Endothelial cell of umbilical vein (primary cell): ENCODE measurements at regions not wholly inside any gene's neighbourhood (a gene's known extent, or its start where the extent isn't known, plus 50 kb on each side); places are given as distances from the start of the nearest gene placed in this dataset.

ENCODE experiments used
- BruUV-seq: library from RNA; stranded (reverse); fragments of 400-500 nt; replicated peaks from 2 replicates; lab custom pipeline; 2021; lab: Mats Ljungman, UMichigan
- CTCF ChIA-PET: fragments of 300-600, 350-600 bp; sonication (Branson Sonifier 250); formaldehyde crosslinking; loops from one replicate; lab custom pipeline; 2021; ENCODE audit warnings: antibody characterized with exemption, inconsistent platforms; lab: Charles Lee
- POLR2A ChIA-PET: fragments of 300-600, 350-600 bp; sonication (Branson Sonifier 250); formaldehyde crosslinking; loops from one replicate; lab custom pipeline; 2021; ENCODE audit warnings: antibody characterized with exemption, inconsistent platforms; lab: Charles Lee
- DNase-seq: peaks from one replicate; pipeline ENCODE4 v3.0.0-alpha.2; 2011; ENCODE audit warnings: low read depth, low spot score
- FAIRE-seq: peaks from 2 replicates; lab custom pipeline; 2011; peaks lifted over from hg19 to GRCh38; lab: Jason Lieb, UNC
- H2AFZ ChIP-seq: 2 replicates; pipeline ENCODE4 v1.6.0; 2012; ENCODE audit warnings: low read depth, low read length, control low read depth, inconsistent platforms
- H3K27ac ChIP-seq: 2 replicates; pipeline ENCODE4 v1.5.1; 2011; ENCODE audit warnings: low read depth, mild to moderate bottlenecking, control low read depth, low read length, moderate library complexity; ENCODE audit not compliant: insufficient read depth
- H3K27me3 ChIP-seq, 2 experiments: 2 replicates each; pipeline versions ENCODE4 v1.6.0 to v1.6.1; 2011; ENCODE audit warnings: low read length in 2 of 2, mixed read lengths in 1 of 2; ENCODE audit not compliant: control insufficient read depth in 2 of 2, insufficient read depth in 2 of 2
- H3K36me3 ChIP-seq, 2 experiments: 2 replicates in 1 of 2; 3 replicates in 1 of 2; pipeline ENCODE4 v1.5.1; 2011; ENCODE audit warnings: low read length in 2 of 2, mild to moderate bottlenecking in 1 of 2, moderate library complexity in 1 of 2; ENCODE audit not compliant: control insufficient read depth in 2 of 2, insufficient read depth in 2 of 2; ENCODE audit errors: extremely low read depth in 1 of 2
- H3K4me1 ChIP-seq: 3 replicates; pipeline ENCODE4 v1.5.1; 2011; ENCODE audit warnings: mild to moderate bottlenecking, low read length; ENCODE audit not compliant: control insufficient read depth, insufficient read depth; ENCODE audit errors: extremely low read depth
- H3K4me2 ChIP-seq: 2 replicates; pipeline ENCODE4 v1.6.1; 2011; ENCODE audit warnings: low read length, control low read depth, mixed read lengths; ENCODE audit not compliant: insufficient read depth
- H3K4me3 ChIP-seq, 3 experiments: fragments of 200-600 bp in 1 of 3; sonication (generic), shearing (Covaris generic) in 1 of 3; replicated peaks in 1 of 3; 2 replicates each; pipeline ENCODE4 v1.5.1; 2011 to 2016; ENCODE audit warnings: control low read depth in 3 of 3, low read length in 3 of 3, mild to moderate bottlenecking in 2 of 3, inconsistent platforms in 1 of 3, low read depth in 1 of 3, moderate library complexity in 1 of 3; ENCODE audit not compliant: insufficient read depth in 1 of 3
- H3K79me2 ChIP-seq: 2 replicates; pipeline ENCODE4 v1.6.0; 2012; ENCODE audit warnings: low read length, inconsistent platforms; ENCODE audit not compliant: control insufficient read depth, insufficient read depth
- H3K9ac ChIP-seq: replicated peaks from 2 replicates; pipeline ENCODE3; 2011; ENCODE audit warnings: low read length, control low read depth; ENCODE audit not compliant: insufficient read depth; ENCODE audit errors: extremely low read depth
- H3K9me1 ChIP-seq: replicated peaks from 3 replicates; pipeline ENCODE4 v1.6.0; 2011; ENCODE audit warnings: mild to moderate bottlenecking, low read length; ENCODE audit not compliant: control insufficient read depth, insufficient read depth; ENCODE audit errors: extremely low read depth
- H3K9me3 ChIP-seq: replicated peaks from 2 replicates; pipeline ENCODE4 v1.5.1; 2012; ENCODE audit warnings: low read length, inconsistent platforms; ENCODE audit not compliant: control insufficient read depth, insufficient read depth
- H4K20me1 ChIP-seq: replicated peaks from 2 replicates; pipeline ENCODE3; 2011; ENCODE audit warnings: mild to moderate bottlenecking, low read length; ENCODE audit not compliant: control insufficient read depth, insufficient read depth; ENCODE audit errors: extremely low read depth
- CTCF ChIP-seq, 2 donors: IDR thresholded peaks; 1 replicate in 1 of 2; 2 replicates in 1 of 2; pipeline ENCODE4 v1.5.1; 2011; ENCODE audit warnings: low read length in 2 of 2, mild to moderate bottlenecking in 2 of 2, moderate library complexity in 2 of 2, control low read depth in 1 of 2, inconsistent platforms in 1 of 2, low read depth in 1 of 2; ENCODE audit not compliant: insufficient read depth in 1 of 2; ENCODE audit errors: extremely low read depth in 1 of 2
- EZH2 ChIP-seq: IDR thresholded peaks from 2 replicates; pipeline ENCODE4 v1.6.1; 2012; ENCODE audit warnings: borderline replicate concordance, low read depth, mild to moderate bottlenecking, moderate library complexity, low read length, inconsistent platforms; ENCODE audit not compliant: severe bottlenecking
- FOS ChIP-seq: IDR thresholded peaks from 2 replicates; pipeline ENCODE4 v1.6.1; 2011; ENCODE audit warnings: mild to moderate bottlenecking, low read length, moderate library complexity, borderline replicate concordance; ENCODE audit not compliant: insufficient read depth
- GATA2 ChIP-seq: IDR thresholded peaks from 2 replicates; pipeline ENCODE4 v1.7.0; 2011; ENCODE audit warnings: low read depth, mild to moderate bottlenecking, moderate library complexity, mixed read lengths, low read length; ENCODE audit not compliant: insufficient read length, insufficient read depth
- JUN ChIP-seq: IDR thresholded peaks from 2 replicates; pipeline ENCODE4 v1.6.1; 2011; ENCODE audit warnings: borderline replicate concordance, low read depth; ENCODE audit not compliant: insufficient read length, insufficient read depth
- MAX ChIP-seq: IDR thresholded peaks from 2 replicates; pipeline ENCODE4 v1.6.1; 2011; ENCODE audit not compliant: insufficient read depth, insufficient read length
- MYC ChIP-seq: IDR thresholded peaks from one replicate; pipeline ENCODE4 v1.6.1; 2011; ENCODE audit warnings: mild to moderate bottlenecking, low read depth, low read length
- POLR2A ChIP-seq: IDR thresholded peaks from 2 replicates; pipeline ENCODE4 v1.6.1; 2012; ENCODE audit warnings: low read depth, mild to moderate bottlenecking, control low read depth, low read length
- POLR2AphosphoS5 ChIP-seq: IDR thresholded peaks from 2 replicates; pipeline ENCODE4 v1.6.1; 2012; ENCODE audit warnings: low read depth, mild to moderate bottlenecking, control low read depth, low read length, moderate library complexity; ENCODE audit not compliant: insufficient read depth
- dilution Hi-C: fragments of 300-500 bp; cut with MboI; formaldehyde crosslinking; loops from one replicate; pipeline ENCODE4 v1.15.0; 2019; ENCODE audit warnings: low sequenced_read_pairs; ENCODE audit not compliant: extremely low pct_ligation_motif_present
- intact Hi-C: fragments of 100-400 bp; cut with micrococcal nuclease; formaldehyde crosslinking; loops from one replicate; pipeline ENCODE4 v1.10.0; 2022

GRCh38 chr5:171562822-171563221 lies 143.4 kb downstream of the FGF18 start:
- DNase-seq (peak; percentile 14), FAIRE-seq (no peak)
- H3K36me3 ChIP-seq = no peaks in the 10 kb centered on the region
- no TSS peak for BruUV-seq
- dilution Hi-C loops = no loop called here
- CTCF ChIA-PET = interaction anchor here (1.1 kb wide), 1 partner anchor 12 kb away, joined by 3 read pairs; no protein-coding TSS in a partner anchor
- no peak overlapping the region for H3K4me2 ChIP-seq
- no peaks in the 10 kb centered on the region for H3K9me3 ChIP-seq
- TF ChIP-seq JUN (no peak), CTCF (IDR thresholded peaks at IDR 0.05; ENCODE audit: extremely low read depth in 1 of 2, insufficient read depth in 1 of 2, low read depth in 1 of 2, low read length in 2 of 2) (no peak), POLR2A (no peak), GATA2 (no peak), MYC (no peak), POLR2AphosphoS5 (no peak), MAX (no peak), EZH2 (no peak), FOS (no peak)
- no peaks in the 10 kb centered on the region for H3K4me1 ChIP-seq
- no peaks in the 10 kb centered on the region for H3K9me1 ChIP-seq
- no peak overlapping the region for H3K4me3 ChIP-seq
- intact Hi-C loops = no loop called here
- POLR2A ChIA-PET = no interaction called here
- peaks cover 4 to 9% of the 10 kb centered on the region in 2 experiments for H3K27me3 ChIP-seq
- H4K20me1 ChIP-seq = no peaks in the 10 kb centered on the region
- H3K9ac ChIP-seq = no peak overlapping the region
- H3K79me2 ChIP-seq = no peaks in the 10 kb centered on the region
- H2AFZ ChIP-seq = no peak overlapping the region
- no peak overlapping the region for H3K27ac ChIP-seq
